ENCODE measurements at regions not wholly inside any gene's neighbourhood (a gene's known extent, or its start where the extent isn't known, plus 50 kb on each side); places are given as distances from the start of the nearest gene placed in this dataset.

- Histone ChIP-seq H2BK5ac (ENCODE audit: low read depth, low read length) (no peak overlapping the region), H3K4me1 (replicated peaks in 1 of 4; ENCODE audit: control insufficient read depth in 3 of 4, insufficient read depth in 4 of 4, low read length in 3 of 4) (no peaks in the 10 kb centered on the region; a peak in 1 of 7 replicates), H3K36me3 (ENCODE audit: control insufficient read depth in 2 of 4, insufficient read depth in 4 of 4, low read length in 3 of 4) (no peaks in the 10 kb centered on the region), H2BK120ac (replicated peaks; ENCODE audit: low read depth, low read length) (no peak overlapping the region), H2BK12ac (ENCODE audit: low read depth, low read length) (no peak overlapping the region), H4K8ac (ENCODE audit: extremely low read depth, insufficient read depth, low read length) (no peak overlapping the region), H3K23me2 (ENCODE audit: low read depth, low read length) (no peaks in the 10 kb centered on the region), H3K9me3 (ENCODE audit: insufficient read depth in 2 of 2, low read depth in 1 of 2, low read length in 1 of 2) (no peaks in the 10 kb centered on the region), H2AK5ac (ENCODE audit: low read depth, low read length) (no peak overlapping the region), H3K27me3 (replicated peaks in 1 of 4; ENCODE audit: control insufficient read depth in 3 of 4, extremely low read depth in 1 of 4, insufficient read depth in 3 of 4, low read length in 3 of 4) (no peaks in the 10 kb centered on the region), H3K4me3 (ENCODE audit: extremely low read depth in 1 of 4, insufficient read depth in 2 of 4, low read depth in 3 of 4, low read length in 4 of 4) (no peak overlapping the region), H3K79me1 (ENCODE audit: low read depth, low read length) (no peaks in the 10 kb centered on the region), H3K4me2 (ENCODE audit: insufficient read depth in 1 of 2, low read depth in 2 of 2, low read length in 2 of 2) (no peak overlapping the region), H3K14ac (ENCODE audit: insufficient read length) (no peak overlapping the region), H4K5ac (ENCODE audit: insufficient read length, low read depth, low read length) (no peak overlapping the region), H3K27ac (ENCODE audit: low read depth, low read length) (no peak overlapping the region), H3K18ac (ENCODE audit: extremely low read depth, low read length) (no peak overlapping the region), H2AFZ (ENCODE audit: low read length) (no peak overlapping the region), H2BK15ac (ENCODE audit: low read length) (no peak overlapping the region), H2BK20ac (ENCODE audit: low read length) (no peak overlapping the region), H3K4ac (replicated peaks; ENCODE audit: insufficient read length, low read depth, low read length) (no peak overlapping the region), H4K91ac (replicated peaks; ENCODE audit: insufficient read length, low read length) (no peak overlapping the region), H3K79me2 (ENCODE audit: control insufficient read depth in 1 of 2, insufficient read depth in 2 of 2, low read length in 2 of 2) (no peaks in the 10 kb centered on the region), H3K23ac (ENCODE audit: insufficient read length) (no peak overlapping the region), H3K56ac (replicated peaks; ENCODE audit: insufficient read length, low read depth, low read length) (no peak overlapping the region), H4K20me1 (replicated peaks in 1 of 2; ENCODE audit: control insufficient read depth in 1 of 2, insufficient read depth in 2 of 2, low read length in 2 of 2) (no peaks in the 10 kb centered on the region), H3K9ac (replicated peaks in 1 of 4; ENCODE audit: extremely low read depth in 1 of 4, low read depth in 3 of 4, low read length in 3 of 4) (no peak overlapping the region)
- no peak for FAIRE-seq
- CTCF ChIA-PET (ENCODE audit: partially characterized antibody), result interaction anchor here (1.2 kb wide), 1 partner anchor 59 kb away, joined by 3 read pairs; no protein-coding TSS in a partner anchor
- 90% methylated on average over 3 of the region's 3 CpGs; no CpG with 5 or more reads in 1 of the 2 experiments for WGBS, 2 experiments (ENCODE audit: extremely low coverage in 1 of 2, insufficient coverage in 1 of 2, insufficient read length in 1 of 2, insufficient replicate concordance in 2 of 2, low coverage in 1 of 2, low lambda C conversion rate in 2 of 2, missing lambda C conversion rate in 1 of 2)
- POLR2A ChIA-PET (ENCODE audit: partially characterized antibody), result no interaction called here
- DNase-seq (ENCODE audit: low read depth in 1 of 2, low spot score in 2 of 2), result no peak
- TF ChIP-seq NANOG (IDR thresholded peaks at IDR 0.05; ENCODE audit: insufficient read depth, low read depth, low read length, poor library complexity, severe bottlenecking) (no peak), TAF1 (IDR thresholded peaks at IDR 0.05; ENCODE audit: low read depth, low read length) (no peak), SAP30 (IDR thresholded peaks at IDR 0.05; ENCODE audit: insufficient read depth, insufficient replicate concordance, low read length) (no peak), CREB1 (IDR thresholded peaks at IDR 0.05) (no peak), SRF (IDR thresholded peaks at IDR 0.05; ENCODE audit: low read depth, low read length) (no peak), RFX5 (IDR thresholded peaks at IDR 0.05; ENCODE audit: borderline replicate concordance, low read depth, low read length) (no peak), RBBP5 (IDR thresholded peaks at IDR 0.05; ENCODE audit: borderline replicate concordance, low read depth, low read length) (no peak), MAX (IDR thresholded peaks at IDR 0.05) (no peak), RAD21 (IDR thresholded peaks at IDR 0.05 in 1 of 2, conservative IDR thresholded peaks at IDR 0.05 in 1 of 2; ENCODE audit: low read depth in 2 of 2, low read length in 2 of 2) (no peak), TCF12 (IDR thresholded peaks at IDR 0.05; ENCODE audit: low read depth, low read length) (no peak), YY1 (IDR thresholded peaks at IDR 0.05; ENCODE audit: low read depth, low read length) (no peak), KDM5A (IDR thresholded peaks at IDR 0.05; ENCODE audit: low read length) (no peak), CHD1 (IDR thresholded peaks at IDR 0.05; ENCODE audit: low read depth, low read length) (no peak), CHD2 (IDR thresholded peaks at IDR 0.05; ENCODE audit: low read length) (no peak), EP300 (IDR thresholded peaks at IDR 0.05; ENCODE audit: borderline replicate concordance in 1 of 2, low read depth in 2 of 2, low read length in 2 of 2) (no peak)
Observed at GRCh38 chr13:44195245-44195644, 178.4 kb upstream of the SERP2 start.
